HG02943 (cell line): ENCODE measurements at regions not wholly inside any gene's neighbourhood (a gene's known extent, or its start where the extent isn't known, plus 50 kb on each side); places are given as distances from the start of the nearest gene placed in this dataset.
"Not testable (repeated sequence)": the region's sequence is repeated elsewhere in the genome, so short reads cannot be mapped to it uniquely, and the experiment has no call there.

ENCODE experiments used
- ATAC-seq: cut with Tn5 transposase; IDR thresholded peaks from one replicate; pipeline ENCODE4 v1.9.1; 2021; ENCODE audit warnings: mild to moderate bottlenecking, low read depth, moderate library complexity; ENCODE audit not compliant: unreplicated experiment

DNA sequence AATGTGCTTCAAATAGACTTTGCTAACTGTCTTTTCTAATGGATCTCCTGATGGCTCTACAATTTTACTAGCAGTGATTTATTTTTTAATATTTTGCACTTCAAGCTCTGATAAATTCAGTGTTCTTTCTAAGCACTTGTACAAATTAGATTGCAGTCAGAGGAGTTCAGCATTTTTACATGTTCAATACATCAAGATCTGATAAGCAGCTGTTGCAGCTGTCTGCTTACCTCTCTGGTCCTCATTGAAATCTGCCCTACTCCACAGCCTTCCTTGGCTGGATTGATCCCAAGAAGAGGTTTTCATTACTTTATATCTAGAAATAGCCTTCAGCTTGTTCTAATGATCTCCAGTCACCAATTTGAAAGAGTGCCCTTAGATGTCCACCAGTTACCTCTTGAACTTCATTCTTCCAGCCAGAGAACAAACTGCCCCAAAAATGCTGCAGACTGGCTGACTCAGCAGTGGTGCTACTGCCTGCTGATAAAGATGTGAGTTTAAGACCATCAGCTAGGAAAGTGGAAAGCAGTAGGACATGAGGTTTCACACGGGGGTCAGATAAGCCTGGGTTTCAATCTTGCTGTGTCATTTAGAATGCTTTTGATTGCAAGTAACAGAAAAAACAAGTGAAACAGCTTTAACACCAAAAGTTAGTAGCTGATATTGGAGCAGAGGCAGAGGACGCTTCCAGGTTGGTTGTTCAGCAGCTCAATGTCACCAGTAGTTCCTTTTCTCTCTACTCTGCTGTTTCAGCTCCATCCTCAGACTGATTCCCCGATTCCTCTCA, 350.9 kb upstream of the NPVF start:
- ATAC-seq, result no peak

DNA sequence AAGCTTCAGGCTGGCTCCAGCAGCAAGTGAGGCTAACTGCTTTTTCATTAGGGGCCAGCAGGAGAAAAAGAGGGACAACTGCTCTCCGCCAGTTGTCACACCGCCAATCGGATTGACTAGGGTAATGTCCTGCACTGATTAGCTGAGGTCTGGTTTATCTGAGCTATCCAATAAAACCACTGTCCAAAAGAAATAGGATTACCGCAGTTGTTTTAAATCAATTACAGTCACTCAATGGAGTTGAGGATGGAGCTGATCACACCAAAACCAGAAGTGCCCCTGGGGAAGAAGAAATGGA, 351.4 kb upstream of the NPVF start:
- ATAC-seq, result no peak

DNA sequence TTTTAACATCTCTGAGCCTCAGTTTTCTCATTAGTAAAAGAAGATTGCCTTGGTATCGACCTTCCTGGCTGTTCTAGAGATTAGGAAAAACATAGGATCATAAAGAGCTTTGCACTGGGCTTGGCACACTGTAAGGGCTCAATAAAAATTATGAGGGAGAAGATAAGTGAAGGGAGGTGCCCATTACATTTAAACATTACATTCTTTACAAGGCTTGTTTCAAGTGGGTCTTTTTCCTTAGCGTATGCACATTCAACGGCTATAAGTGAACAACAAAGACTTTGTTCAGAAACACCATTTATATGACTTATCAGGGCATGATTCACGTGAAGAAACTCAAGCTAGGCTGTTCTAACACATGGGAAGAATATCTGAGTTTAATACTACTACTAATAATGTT, 351.9 kb upstream of the NPVF start:
- no peak for ATAC-seq

DNA sequence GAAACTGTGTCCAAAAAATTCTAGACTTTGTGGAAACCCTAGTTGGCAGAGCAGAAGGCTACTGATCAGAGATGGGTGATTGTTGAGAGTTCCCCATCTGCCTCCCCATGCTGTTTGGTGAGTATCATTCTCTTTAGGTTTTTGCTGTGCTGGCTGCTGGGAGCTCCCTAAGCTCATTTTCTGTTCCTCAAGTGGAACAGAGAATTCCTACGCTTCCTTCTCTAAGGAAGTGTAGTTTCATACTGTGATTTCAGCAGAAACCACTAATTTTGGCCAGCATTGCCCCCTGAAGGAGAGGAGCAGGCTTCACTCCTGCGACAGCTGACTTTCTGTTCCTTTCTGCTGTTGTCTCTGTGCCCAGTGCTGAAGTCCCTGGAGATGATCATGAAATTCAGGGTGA, 355.3 kb upstream of the NPVF start:
- no peak for ATAC-seq

DNA sequence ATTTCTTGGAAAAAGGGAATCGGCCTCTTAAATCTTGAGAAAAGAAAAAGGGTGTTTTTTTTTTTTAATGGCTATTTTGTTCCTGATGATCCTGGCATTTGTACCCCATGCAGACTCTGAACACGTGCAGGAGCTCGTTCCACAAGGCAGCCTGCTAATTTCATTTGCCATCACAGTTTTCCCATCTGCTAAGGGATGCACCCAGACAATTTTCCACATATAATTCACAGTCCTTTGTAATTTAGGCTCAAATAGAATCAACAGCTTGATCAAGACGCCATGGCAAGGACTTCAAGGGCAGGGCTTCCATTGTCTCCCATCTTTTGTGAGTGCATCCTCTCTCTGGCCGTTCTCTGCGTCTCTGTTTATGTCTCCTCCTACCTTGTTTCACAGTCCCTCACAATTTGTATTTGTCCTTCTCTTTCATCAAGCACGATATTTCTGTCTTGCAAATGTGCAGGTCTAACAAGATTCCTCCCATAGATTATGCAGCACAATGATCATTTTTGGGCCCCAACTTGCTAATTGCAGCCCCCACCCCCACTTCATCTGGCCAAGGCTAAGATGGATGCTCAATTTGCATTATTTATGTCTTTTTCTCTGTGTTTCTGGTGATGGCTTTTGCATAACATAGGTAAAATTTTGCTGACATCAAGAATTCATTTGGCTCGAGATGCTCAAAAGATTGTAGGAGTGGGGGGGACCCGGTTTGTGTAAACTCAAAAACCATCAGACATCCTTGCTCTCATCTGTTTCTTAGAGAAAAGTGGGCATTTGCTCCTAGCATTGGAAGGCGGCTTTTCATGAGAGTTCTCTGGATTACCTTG, 356.0 kb upstream of the NPVF start:
- no peak for ATAC-seq

DNA sequence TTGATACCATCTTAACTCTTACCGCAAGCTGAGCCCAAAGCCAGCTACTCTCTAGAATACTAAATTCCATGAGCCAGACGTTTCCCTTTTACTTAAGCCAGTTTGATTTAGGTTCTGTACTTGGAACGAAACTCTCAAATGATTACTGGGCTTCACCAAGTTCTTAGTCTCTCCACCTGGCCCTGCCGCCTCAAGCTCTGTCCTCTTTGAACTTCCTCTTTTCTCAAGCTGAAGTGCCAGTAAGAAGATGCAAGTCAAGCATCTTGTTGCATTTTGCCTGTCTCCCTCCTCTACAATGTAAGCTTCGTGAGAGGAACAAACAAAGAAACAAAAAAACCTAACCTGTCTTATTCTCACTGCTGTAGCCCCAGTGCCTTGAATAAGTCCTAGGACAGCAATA, 358.2 kb upstream of the NPVF start:
- ATAC-seq, result no peak

DNA sequence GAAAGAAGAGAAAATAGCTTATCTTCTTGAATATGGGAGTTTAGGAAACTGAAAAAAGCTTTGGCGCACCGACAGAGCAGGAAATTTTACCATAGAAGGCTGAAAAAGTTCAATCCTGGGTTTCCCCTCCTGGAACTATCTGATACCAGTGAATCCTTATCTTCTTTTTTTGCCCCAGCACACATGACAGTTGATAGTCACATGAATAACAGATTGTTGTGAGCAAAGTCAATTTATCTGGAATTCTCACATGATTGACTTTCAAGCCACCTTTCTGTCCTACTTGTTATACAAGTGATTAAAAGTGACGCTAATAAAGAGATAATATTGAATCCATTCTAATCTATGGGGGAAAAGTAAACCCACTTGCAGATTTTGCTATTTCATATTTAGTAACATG, 365.8 kb upstream of the NPVF start:
- ATAC-seq, result no peak

DNA sequence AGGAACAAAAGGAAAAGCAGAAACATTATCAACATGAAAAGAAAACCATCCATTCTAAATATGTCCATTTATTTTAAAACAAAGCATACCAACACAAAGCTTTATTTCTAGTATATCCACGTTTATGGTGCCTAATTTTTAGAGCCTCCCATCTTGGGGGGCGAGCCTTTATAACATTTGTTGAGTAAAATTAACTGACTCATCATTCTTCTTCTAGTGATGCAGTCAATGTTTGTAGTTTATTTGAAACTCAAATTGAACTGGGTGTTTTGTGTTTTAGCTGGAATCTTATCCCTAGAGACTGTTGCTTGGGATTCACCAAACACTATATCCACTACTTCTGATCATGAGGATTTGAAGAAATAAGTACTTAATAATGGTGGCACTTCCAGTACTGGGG, 366.4 kb upstream of the NPVF start:
- no peak for ATAC-seq

DNA sequence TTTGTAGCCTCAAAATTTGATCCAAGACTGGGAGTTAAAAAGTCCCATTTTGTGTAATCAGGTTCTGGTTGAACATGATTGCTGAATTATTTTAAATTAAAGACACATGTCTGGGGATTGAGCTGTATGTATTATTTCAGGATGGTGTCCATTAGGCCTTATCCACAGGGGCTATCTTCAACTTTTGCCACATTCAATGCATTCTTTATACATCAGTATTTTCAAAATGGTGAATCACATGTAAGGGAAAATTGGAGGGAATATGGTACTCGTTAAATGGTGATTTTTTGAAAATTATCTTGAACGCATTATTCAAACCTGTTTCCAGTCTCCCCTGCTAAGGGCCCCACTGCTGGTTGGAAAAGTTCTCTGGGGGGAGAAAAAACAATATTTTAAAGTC, 367.7 kb upstream of the NPVF start:
- ATAC-seq, result no peak

DNA sequence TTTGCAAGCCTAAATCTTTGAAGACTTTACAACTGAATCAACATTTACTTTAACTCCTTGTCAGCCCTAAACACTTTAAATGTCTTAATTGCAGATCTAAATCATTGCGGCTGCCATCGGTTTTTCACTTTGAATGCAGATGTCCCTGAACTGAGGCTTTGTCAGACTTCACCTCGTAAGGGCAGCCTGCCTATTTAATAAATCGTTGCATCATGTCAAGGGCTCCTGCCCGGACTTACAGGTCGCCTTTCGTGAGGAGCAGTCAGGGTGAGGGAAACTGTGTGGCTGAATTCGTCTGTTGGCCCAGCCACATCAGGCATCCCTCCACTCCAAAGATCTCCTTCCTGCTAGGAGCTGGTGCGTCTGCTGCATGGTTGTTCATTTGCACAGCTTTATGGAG, 368.2 kb upstream of the NPVF start:
- ATAC-seq, result no peak

DNA sequence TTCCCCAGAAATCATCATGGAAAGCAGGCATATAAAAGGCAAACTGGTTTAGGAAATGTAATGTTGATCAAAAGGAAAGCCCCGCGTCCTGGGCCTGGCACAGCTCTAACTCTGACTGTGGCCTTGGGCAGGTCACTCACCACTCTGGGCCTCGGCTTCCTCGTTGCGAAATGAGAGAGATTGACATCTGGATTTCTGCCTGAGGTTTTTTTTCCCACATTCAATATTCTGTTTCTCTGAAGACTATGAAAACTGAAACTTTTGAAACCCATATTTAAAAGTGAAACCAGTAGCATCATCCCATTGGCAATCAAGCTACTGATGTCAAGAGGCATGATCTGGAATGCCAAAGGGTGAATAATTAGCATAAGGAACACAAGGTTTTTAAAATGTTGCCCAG, 369.7 kb upstream of the NPVF start:
- ATAC-seq, result no peak

DNA sequence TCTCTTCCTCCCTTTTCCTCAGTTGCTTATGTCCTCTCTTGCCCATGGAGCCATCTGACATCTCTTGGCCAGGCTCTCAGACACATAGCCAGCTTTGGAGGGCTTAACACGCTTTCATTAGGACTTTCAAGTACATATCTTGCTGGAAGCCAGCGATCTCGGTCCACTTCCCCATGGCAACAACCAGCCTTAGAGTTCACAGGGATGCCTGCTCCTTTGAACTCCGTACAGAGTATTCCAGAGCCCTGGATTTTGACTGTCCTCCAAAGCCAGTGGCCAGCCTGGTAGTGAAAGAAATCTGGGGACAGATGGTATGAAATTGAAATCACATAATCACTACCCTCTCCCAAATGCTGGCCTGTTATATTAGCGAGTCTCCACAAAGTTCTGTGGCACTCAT, 370.5 kb upstream of the NPVF start:
- no peak for ATAC-seq

DNA sequence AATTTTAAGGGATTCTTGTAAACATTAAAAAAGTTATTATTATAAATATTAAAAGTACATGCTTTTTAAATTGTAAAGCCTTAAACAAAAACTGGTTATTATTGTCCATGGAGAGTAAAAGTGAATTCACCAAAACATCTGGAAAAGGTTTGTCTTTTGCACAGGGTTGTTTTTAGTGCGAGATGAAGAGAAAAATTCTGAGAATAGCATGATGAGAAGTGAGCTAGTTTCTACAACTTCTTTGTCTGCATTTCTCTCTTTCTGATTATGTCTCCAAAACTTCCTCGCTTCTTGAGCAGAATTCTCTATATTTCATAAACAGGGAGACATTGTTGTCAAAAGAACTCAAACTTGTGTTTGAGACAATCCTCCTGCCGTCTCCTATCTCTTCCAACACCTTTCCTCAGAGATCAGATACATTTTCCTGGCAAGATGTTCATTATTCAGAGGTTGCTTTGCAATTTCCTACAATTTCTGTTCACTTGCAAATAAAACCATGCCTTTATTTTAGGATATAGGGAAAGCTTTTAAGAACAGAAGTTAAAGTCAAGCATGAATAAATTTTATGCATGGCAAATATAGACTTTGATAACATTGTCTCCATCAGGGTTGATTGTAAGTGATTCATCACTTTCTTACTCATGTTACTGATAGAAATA, 372.1 kb upstream of the NPVF start:
- no peak for ATAC-seq

DNA sequence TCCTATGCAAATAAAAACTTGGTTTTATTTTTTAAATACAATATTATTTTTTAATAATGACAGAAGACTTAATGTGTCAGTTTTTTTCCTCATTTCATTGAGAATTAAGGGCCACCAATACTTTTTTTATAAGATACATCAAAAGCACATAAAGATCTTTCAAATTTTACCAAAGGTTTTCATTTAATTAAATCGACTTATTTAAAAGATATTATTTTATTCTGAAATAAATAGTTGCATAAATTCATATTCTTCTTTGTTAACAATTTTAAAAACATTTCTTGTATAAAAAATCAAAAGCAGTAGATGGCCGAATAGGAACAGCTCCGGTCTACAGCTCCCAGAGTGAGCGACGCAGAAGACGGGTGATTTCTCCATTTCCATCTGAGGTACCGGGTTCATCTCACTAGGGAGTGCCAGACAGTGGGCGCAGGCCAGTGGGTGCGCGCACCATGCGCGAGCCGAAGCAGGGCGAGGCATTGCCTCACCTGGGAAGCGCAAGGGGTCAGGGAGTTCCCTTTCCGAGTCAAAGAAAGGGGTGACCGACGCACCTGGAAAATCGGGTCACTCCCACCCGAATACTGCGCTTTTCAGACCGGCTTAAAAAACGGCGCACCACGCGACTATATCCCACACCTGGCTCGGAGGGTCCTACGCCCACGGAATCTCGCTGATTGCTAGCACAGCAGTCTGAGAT, 374.6 kb upstream of the NPVF start:
- not testable (repeated sequence) for ATAC-seq

DNA sequence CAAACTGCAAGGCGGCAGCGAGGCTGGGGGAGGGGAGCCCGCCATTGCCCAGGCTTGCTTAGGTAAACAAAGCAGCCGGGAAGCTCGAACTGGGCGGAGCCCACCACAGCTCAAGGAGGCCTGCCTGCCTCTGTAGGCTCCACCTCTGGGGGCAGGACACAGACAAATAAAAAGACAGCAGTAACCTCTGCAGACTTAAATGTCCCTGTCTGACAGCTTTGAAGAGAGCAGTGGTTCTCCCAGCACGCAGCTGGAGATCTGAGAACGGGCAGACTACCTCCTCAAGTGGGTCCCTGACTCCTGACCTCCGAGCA, 375.1 kb upstream of the NPVF start:
- ATAC-seq, result not testable (repeated sequence)

DNA sequence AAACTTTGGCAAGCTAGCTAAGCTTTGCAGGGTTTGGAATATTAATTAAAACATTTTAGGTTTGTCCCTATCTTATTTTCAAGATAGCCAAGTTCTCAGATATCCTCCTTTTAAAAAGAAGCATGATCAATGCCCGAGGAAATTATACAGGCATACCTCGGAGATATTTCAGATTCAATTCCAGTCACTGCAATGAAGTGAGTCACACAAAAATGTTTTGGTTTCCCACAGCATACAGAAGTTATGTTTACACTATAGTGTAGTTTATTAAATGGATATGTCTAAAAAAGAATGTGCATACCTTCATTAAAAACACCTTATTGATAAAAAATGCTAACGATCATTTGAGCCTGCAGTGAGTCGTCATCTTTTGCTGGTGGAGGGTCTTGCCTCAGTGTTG, 382.9 kb upstream of the NPVF start:
- no peak for ATAC-seq

DNA sequence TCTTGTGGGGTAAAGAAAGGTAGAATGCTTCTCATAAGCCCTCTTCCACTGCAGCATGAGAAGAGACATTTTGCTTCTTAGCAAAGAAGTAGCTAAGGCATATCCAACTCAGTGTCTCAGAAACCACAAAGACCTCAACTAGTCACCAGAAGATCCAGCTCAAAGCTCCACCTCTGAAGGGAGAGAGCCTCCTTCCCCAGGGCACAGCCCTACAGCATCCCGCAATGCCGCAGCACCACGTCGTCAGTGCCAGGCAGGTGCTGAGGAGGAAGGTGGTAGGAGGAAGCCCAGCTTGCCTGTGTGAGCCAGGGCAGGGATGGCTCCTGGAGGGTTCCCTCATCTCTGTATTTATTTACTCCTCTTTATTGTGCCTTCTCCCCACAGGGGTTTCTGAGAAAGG, 385.6 kb upstream of the NPVF start:
- no peak for ATAC-seq

DNA sequence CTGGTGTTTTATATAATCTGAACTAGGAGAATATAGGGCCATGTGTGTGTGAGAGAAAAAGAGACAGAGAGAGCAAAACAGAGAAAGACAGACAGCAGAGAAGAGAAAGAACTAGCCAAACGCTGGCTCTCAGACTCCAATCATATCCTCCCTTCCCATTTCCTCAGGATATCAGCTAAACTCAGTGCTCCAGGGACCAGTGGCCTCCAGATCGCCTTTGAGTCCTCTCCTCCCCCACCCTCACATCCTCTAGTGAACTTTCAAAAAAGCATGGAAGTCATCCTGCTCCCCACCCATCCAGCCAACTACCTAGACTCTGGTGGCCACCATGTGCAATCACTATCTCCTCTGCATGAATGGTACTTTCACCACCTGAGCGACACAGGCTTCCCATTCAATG, 386.1 kb upstream of the NPVF start:
- no peak for ATAC-seq

DNA sequence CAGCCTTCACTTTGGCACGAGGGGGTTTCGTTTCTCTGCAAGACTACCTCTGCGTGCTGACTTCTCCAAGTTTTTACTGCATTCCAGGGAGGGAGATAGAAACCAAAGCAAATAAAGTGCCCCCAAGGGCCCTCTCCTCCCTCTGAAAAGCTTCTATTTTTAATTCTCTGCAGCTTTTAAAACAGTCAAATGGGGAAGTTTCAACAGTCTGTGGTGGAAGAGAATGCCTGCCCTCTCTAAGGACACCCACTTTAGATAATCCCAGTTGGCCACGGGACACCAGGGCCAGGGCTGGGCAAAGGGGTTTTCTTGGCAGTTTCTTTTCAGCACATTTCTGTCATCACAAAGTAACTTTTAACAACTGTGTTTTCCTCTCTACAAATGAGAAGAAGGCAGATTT, 386.7 kb upstream of the NPVF start:
- ATAC-seq, result no peak

DNA sequence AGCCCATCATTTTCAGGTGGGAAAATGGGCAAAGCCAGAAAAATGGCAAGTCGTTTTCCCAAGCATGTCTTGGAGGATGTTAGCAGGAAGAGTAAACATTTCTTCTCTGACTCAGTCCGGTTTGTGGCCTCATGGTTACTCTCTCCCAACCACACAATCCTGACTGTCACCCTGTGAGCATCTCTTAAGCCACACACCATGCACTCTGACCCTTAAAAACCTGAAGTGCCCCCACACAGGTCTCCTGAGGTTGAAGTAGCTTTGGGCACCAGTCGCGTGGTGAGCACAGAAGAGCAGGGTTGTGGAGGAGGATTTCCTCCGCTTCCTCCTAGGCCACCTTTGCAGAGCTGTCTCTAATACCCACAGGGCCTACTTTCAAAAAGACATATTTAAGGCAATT, 387.3 kb upstream of the NPVF start:
- ATAC-seq, result no peak

DNA sequence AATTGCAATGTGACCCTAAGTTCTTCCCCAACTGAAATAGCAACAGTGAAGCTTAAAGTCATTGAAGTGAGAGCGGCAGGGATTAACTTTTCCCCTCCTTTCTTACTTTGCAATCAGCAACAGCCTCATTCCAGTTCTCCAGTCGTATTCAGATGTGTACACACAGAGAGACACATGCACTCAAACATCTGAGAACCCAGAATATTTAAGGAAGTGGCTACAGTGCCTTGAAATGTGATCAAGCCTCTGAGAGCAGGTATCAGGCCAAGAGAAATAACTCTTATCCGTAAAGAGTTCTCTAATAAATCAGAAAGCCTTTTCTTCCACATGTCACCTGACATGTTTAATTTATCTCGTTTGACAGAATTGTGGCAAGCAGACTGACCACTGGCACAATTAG, 388.9 kb upstream of the NPVF start:
- ATAC-seq, result no peak
